ENCODE measurements at regions not wholly inside any gene's neighbourhood (a gene's known extent, or its start where the extent isn't known, plus 50 kb on each side); places are given as distances from the start of the nearest gene placed in this dataset.
A peak's percentile ranks its signal among the peaks of the same experiment; 100 is the strongest.

GRCh38 chr21:38614558-38614957, 116.3 kb upstream of the ERG start:
- Histone ChIP-seq H3K9me3 (ENCODE audit: control insufficient read depth, insufficient read depth, low read depth, low read length) (no peaks in the 10 kb centered on the region), H2AFZ (ENCODE audit: low read length) (no peak overlapping the region), H3K4me1 (ENCODE audit: control insufficient read depth, extremely low read depth, insufficient read depth, low read length) (no peaks in the 10 kb centered on the region), H3K79me2 (ENCODE audit: control insufficient read depth, insufficient read depth, low read length) (no peaks in the 10 kb centered on the region), H3K36me3 (ENCODE audit: control insufficient read depth, insufficient read depth, low read length) (no peaks in the 10 kb centered on the region), H3K4me3 (replicated peaks in 1 of 4; ENCODE audit: control extremely low read depth in 1 of 4, insufficient read depth in 1 of 4, low read depth in 3 of 4, low read length in 4 of 4) (no peak overlapping the region), H3K9ac (ENCODE audit: insufficient read depth, low read length) (no peak overlapping the region), H3K4me2 (ENCODE audit: extremely low read depth, insufficient read depth, low read length) (no peak overlapping the region), H3K27me3 (ENCODE audit: control insufficient read depth, insufficient read depth, low read length) (peaks cover 2% of the 10 kb centered on the region), H4K20me1 (ENCODE audit: control insufficient read depth, extremely low read depth, insufficient read depth, low read length) (no peaks in the 10 kb centered on the region), H3K27ac (ENCODE audit: insufficient read depth, low read length) (no peak overlapping the region)
- no peak for DNase-seq (ENCODE audit: low read depth in 2 of 2)
- TF ChIP-seq EZH2 (IDR thresholded peaks at IDR 0.05; ENCODE audit: low read length, missing control alignments) (no peak), CTCF (conservative IDR thresholded peaks at IDR 0.05 in 1 of 2, IDR thresholded peaks at IDR 0.05 in 1 of 2; ENCODE audit: low read depth in 1 of 2, low read length in 2 of 2) (no peak)

GRCh38 chr21:38619480-38619879, 121.2 kb upstream of the ERG start:
- no peak overlapping the region for H3K4me2 ChIP-seq (ENCODE audit: extremely low read depth, insufficient read depth, low read length)

GRCh38 chr21:38619992-38620479, 121.8 kb upstream of the ERG start:
- no peaks in the 10 kb centered on the region for H4K20me1 ChIP-seq (ENCODE audit: control insufficient read depth, extremely low read depth, insufficient read depth, low read length)
- H3K9me3 ChIP-seq (ENCODE audit: control insufficient read depth, insufficient read depth, low read depth, low read length): no peaks in the 10 kb centered on the region
- no peak overlapping the region for H3K4me2 ChIP-seq (ENCODE audit: extremely low read depth, insufficient read depth, low read length)
- H2AFZ ChIP-seq (ENCODE audit: low read length): no peak overlapping the region
- H3K27me3 ChIP-seq (ENCODE audit: control insufficient read depth, insufficient read depth, low read length): peaks cover 2% of the 10 kb centered on the region
- no peak overlapping the region for H3K9ac ChIP-seq (ENCODE audit: insufficient read depth, low read length)
- no peak overlapping the region for H3K27ac ChIP-seq (ENCODE audit: insufficient read depth, low read length)
- no peaks in the 10 kb centered on the region for H3K36me3 ChIP-seq (ENCODE audit: control insufficient read depth, insufficient read depth, low read length)
- TF ChIP-seq EZH2 (IDR thresholded peaks at IDR 0.05; ENCODE audit: low read length, missing control alignments) (no peak), CTCF (conservative IDR thresholded peaks at IDR 0.05 in 1 of 2, IDR thresholded peaks at IDR 0.05 in 1 of 2; ENCODE audit: low read depth in 1 of 2, low read length in 2 of 2) (no peak)
- H3K4me3 ChIP-seq (replicated peaks in 1 of 4; ENCODE audit: control extremely low read depth in 1 of 4, insufficient read depth in 1 of 4, low read depth in 3 of 4, low read length in 4 of 4): no peak overlapping the region
- H3K79me2 ChIP-seq (ENCODE audit: control insufficient read depth, insufficient read depth, low read length): no peaks in the 10 kb centered on the region
- no peaks in the 10 kb centered on the region for H3K4me1 ChIP-seq (ENCODE audit: control insufficient read depth, extremely low read depth, insufficient read depth, low read length)
- peak in 1 of 2 donors; percentile 94 for DNase-seq (ENCODE audit: low read depth in 2 of 2)

More at GRCh38 chr21:38619480-38619879, 121.2 kb upstream of the ERG start:
- no peak for DNase-seq (ENCODE audit: low read depth in 2 of 2)
- H2AFZ ChIP-seq (ENCODE audit: low read length): no peak overlapping the region
- no peaks in the 10 kb centered on the region for H3K4me1 ChIP-seq (ENCODE audit: control insufficient read depth, extremely low read depth, insufficient read depth, low read length)
- no peaks in the 10 kb centered on the region for H3K36me3 ChIP-seq (ENCODE audit: control insufficient read depth, insufficient read depth, low read length)
- no peak overlapping the region for H3K27ac ChIP-seq (ENCODE audit: insufficient read depth, low read length)
- H4K20me1 ChIP-seq (ENCODE audit: control insufficient read depth, extremely low read depth, insufficient read depth, low read length): no peaks in the 10 kb centered on the region
- no peaks in the 10 kb centered on the region for H3K9me3 ChIP-seq (ENCODE audit: control insufficient read depth, insufficient read depth, low read depth, low read length)
- TF ChIP-seq CTCF (conservative IDR thresholded peaks at IDR 0.05 in 1 of 2, IDR thresholded peaks at IDR 0.05 in 1 of 2; ENCODE audit: low read depth in 1 of 2, low read length in 2 of 2) (no peak), EZH2 (IDR thresholded peaks at IDR 0.05; ENCODE audit: low read length, missing control alignments) (no peak)
- H3K4me3 ChIP-seq (replicated peaks in 1 of 4; ENCODE audit: control extremely low read depth in 1 of 4, insufficient read depth in 1 of 4, low read depth in 3 of 4, low read length in 4 of 4): no peak overlapping the region
- peaks cover 2% of the 10 kb centered on the region for H3K27me3 ChIP-seq (ENCODE audit: control insufficient read depth, insufficient read depth, low read length)
- no peaks in the 10 kb centered on the region for H3K79me2 ChIP-seq (ENCODE audit: control insufficient read depth, insufficient read depth, low read length)
- no peak overlapping the region for H3K9ac ChIP-seq (ENCODE audit: insufficient read depth, low read length)

Measured in fibroblast of lung (primary cell).